Tibial nerve (tissue), 4 donors: ENCODE measurements at regions not wholly inside any gene's neighbourhood (a gene's known extent, or its start where the extent isn't known, plus 50 kb on each side); places are given as distances from the start of the nearest gene placed in this dataset.

Experiments used
- EP300 ChIP-seq, 2 donors: sonication (generic); formaldehyde crosslinking; IDR thresholded peaks; one replicate each; pipeline ENCODE4 v1.6.1; 2017; ENCODE audit warnings: antibody characterized with exemption in 2 of 2, mild to moderate bottlenecking in 1 of 2
- POLR2A ChIP-seq, 2 donors: fragments of 450-650 bp; IDR thresholded peaks; one replicate each; pipeline ENCODE4 v1.6.1; 2017; ENCODE audit warnings: antibody characterized with exemption in 2 of 2, mild to moderate bottlenecking in 2 of 2, moderate library complexity in 2 of 2
- TF ChIP-seq, protein P1 (sequence below), 5 experiments: fragments of 200-600 bp in 3 of 5; fragments of 450-650 bp in 2 of 5; sonication (generic) in 3 of 5; IDR thresholded peaks; one replicate each; pipeline ENCODE4 v1.5.1; 2016 to 2019; ENCODE audit warnings: antibody characterized with exemption in 5 of 5, mild to moderate bottlenecking in 3 of 5, moderate library complexity in 2 of 5

GRCh38 chr1:239778208-239778813 is 313.4 kb upstream of the FMN2 start:
- TF ChIP-seq POLR2A (IDR thresholded peaks at IDR 0.05) (no peak), EP300 (IDR thresholded peaks at IDR 0.05) (no peak)
- TF ChIP-seq, protein P1, sequence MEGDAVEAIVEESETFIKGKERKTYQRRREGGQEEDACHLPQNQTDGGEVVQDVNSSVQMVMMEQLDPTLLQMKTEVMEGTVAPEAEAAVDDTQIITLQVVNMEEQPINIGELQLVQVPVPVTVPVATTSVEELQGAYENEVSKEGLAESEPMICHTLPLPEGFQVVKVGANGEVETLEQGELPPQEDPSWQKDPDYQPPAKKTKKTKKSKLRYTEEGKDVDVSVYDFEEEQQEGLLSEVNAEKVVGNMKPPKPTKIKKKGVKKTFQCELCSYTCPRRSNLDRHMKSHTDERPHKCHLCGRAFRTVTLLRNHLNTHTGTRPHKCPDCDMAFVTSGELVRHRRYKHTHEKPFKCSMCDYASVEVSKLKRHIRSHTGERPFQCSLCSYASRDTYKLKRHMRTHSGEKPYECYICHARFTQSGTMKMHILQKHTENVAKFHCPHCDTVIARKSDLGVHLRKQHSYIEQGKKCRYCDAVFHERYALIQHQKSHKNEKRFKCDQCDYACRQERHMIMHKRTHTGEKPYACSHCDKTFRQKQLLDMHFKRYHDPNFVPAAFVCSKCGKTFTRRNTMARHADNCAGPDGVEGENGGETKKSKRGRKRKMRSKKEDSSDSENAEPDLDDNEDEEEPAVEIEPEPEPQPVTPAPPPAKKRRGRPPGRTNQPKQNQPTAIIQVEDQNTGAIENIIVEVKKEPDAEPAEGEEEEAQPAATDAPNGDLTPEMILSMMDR (IDR thresholded peaks at IDR 0.05), result no peak
